HAP-1 (cell line): ENCODE measurements at regions not wholly inside any gene's neighbourhood (a gene's known extent, or its start where the extent isn't known, plus 50 kb on each side); places are given as distances from the start of the nearest gene placed in this dataset.
A peak's percentile ranks its signal among the peaks of the same experiment; 100 is the strongest.

Source experiments
- DNase-seq, 2 experiments: peaks; one replicate each; pipeline ENCODE4 v3.0.0-alpha.2; 2016 to 2020; ENCODE audit warnings: low spot score in 2 of 2
- H3K27me3 ChIP-seq: fragments of 250-450 bp; sonication (Bioruptor Pico); 2 replicates; pipeline ENCODE4 v1.5.1; 2020; ENCODE audit warnings: low read depth, mild to moderate bottlenecking, moderate library complexity
- H3K36me3 ChIP-seq: fragments of 250-450 bp; sonication (Bioruptor Pico); replicated peaks from 2 replicates; pipeline ENCODE4 v1.5.1; 2020; ENCODE audit warnings: mild to moderate bottlenecking
- H3K4me1 ChIP-seq: fragments of 250-450 bp; sonication (Bioruptor Pico); 2 replicates; pipeline ENCODE4 v1.5.1; 2020; ENCODE audit warnings: mild to moderate bottlenecking
- H3K4me3 ChIP-seq: fragments of 250-450 bp; sonication (Bioruptor Pico); 2 replicates; pipeline ENCODE4 v1.5.1; 2020; ENCODE audit warnings: mild to moderate bottlenecking, moderate library complexity
- H3K9me3 ChIP-seq: fragments of 250-450 bp; sonication (Bioruptor Pico); 2 replicates; pipeline ENCODE4 v1.5.1; 2020; ENCODE audit warnings: mild to moderate bottlenecking, moderate library complexity
- in situ Hi-C: fragments of 300-500 bp; cut with MboI; formaldehyde crosslinking; loops from 3 replicates; pipeline ENCODE4 v1.14.3; 2020; ENCODE audit warnings: low sequenced_read_pairs, inconsistent platforms, mixed read lengths

GRCh38 chr20:52098186-52098585 is 93.4 kb downstream of the ZFP64 start:
- no peak for DNase-seq
- no peaks in the 10 kb centered on the region for H3K27me3 ChIP-seq
- H3K9me3 ChIP-seq: no peaks in the 10 kb centered on the region
- H3K4me1 ChIP-seq: no peaks in the 10 kb centered on the region
- H3K4me3 ChIP-seq: no peak overlapping the region
- in situ Hi-C loops: loop anchor here (25.0 kb wide), 2 partner anchors 736 to 1111 kb away; no protein-coding TSS in a partner anchor
- no peaks in the 10 kb centered on the region for H3K36me3 ChIP-seq

GRCh38 chr20:52096117-52096516 is 95.5 kb downstream of the ZFP64 start:
- no peak overlapping the region for H3K4me3 ChIP-seq
- no peaks in the 10 kb centered on the region for H3K4me1 ChIP-seq
- no peaks in the 10 kb centered on the region for H3K27me3 ChIP-seq
- in situ Hi-C loops: loop anchor here (25.0 kb wide), 2 partner anchors 734 to 1109 kb away; no protein-coding TSS in a partner anchor
- H3K36me3 ChIP-seq: no peaks in the 10 kb centered on the region
- no peak for DNase-seq
- H3K9me3 ChIP-seq: no peaks in the 10 kb centered on the region

- no peaks in the 10 kb centered on the region for H3K27me3 ChIP-seq
- no peaks in the 10 kb centered on the region for H3K9me3 ChIP-seq
- no peaks in the 10 kb centered on the region for H3K36me3 ChIP-seq
- in situ Hi-C loops: loop anchor here (25.0 kb wide), 2 partner anchors 732 to 1107 kb away; no protein-coding TSS in a partner anchor
- no peaks in the 10 kb centered on the region for H3K4me1 ChIP-seq
- DNase-seq: no peak
- no peak overlapping the region for H3K4me3 ChIP-seq
These were observed 96.9 kb downstream of the ZFP64 start for GRCh38 chr20:52094693-52095092.

- no peak for DNase-seq
- Histone ChIP-seq H3K36me3 (no peaks in the 10 kb centered on the region), H3K9me3 (no peaks in the 10 kb centered on the region; the same call in 1 of the 2 replicates), H3K27me3 (no peaks in the 10 kb centered on the region), H3K4me1 (no peaks in the 10 kb centered on the region), H3K4me3 (no peak overlapping the region)
- in situ Hi-C loops: loop anchor here (25.0 kb wide), 2 partner anchors 731 to 1106 kb away; no protein-coding TSS in a partner anchor
These were observed 98.0 kb downstream of the ZFP64 start for GRCh38 chr20:52093575-52093974.

- DNase-seq: no peak
- Histone ChIP-seq H3K9me3 (peaks cover 7% of the 10 kb centered on the region), H3K27me3 (no peaks in the 10 kb centered on the region), H3K36me3 (no peaks in the 10 kb centered on the region), H3K4me1 (no peaks in the 10 kb centered on the region), H3K4me3 (no peak overlapping the region)
- in situ Hi-C loops: loop anchor here (25.0 kb wide), 2 partner anchors 728 to 1103 kb away; no protein-coding TSS in a partner anchor
These were observed 101.5 kb downstream of the ZFP64 start for GRCh38 chr20:52090035-52090434.

GRCh38 chr20:52087471-52087870 is 104.1 kb downstream of the ZFP64 start:
- in situ Hi-C loops: loop anchor here (25.0 kb wide), 2 partner anchors 725 to 1100 kb away; no protein-coding TSS in a partner anchor
- H3K4me3 ChIP-seq: no peak overlapping the region
- DNase-seq: no peak
- no peaks in the 10 kb centered on the region for H3K27me3 ChIP-seq
- no peaks in the 10 kb centered on the region for H3K36me3 ChIP-seq
- H3K4me1 ChIP-seq: peaks cover 3% of the 10 kb centered on the region; the same call in 1 of the 2 replicates
- H3K9me3 ChIP-seq: peaks cover 7% of the 10 kb centered on the region

- peaks cover 3% of the 10 kb centered on the region; the same call in 1 of the 2 replicates for H3K4me1 ChIP-seq
- no peak overlapping the region for H3K4me3 ChIP-seq
- no peaks in the 10 kb centered on the region for H3K36me3 ChIP-seq
- DNase-seq: no peak
- in situ Hi-C loops: loop anchor here (25.0 kb wide), 2 partner anchors 725 to 1100 kb away; no protein-coding TSS in a partner anchor
- no peaks in the 10 kb centered on the region for H3K27me3 ChIP-seq
- peaks cover 7% of the 10 kb centered on the region for H3K9me3 ChIP-seq
These were observed 104.7 kb downstream of the ZFP64 start for GRCh38 chr20:52086878-52087277.

- no peaks in the 10 kb centered on the region for H3K36me3 ChIP-seq
- H3K9me3 ChIP-seq: peaks cover 7% of the 10 kb centered on the region
- no peak for DNase-seq
- no peak overlapping the region for H3K4me3 ChIP-seq
- in situ Hi-C loops: loop anchor here (5.0 to 25.0 kb wide), 3 partner anchors 447 to 1097 kb away; no protein-coding TSS in a partner anchor
- no peaks in the 10 kb centered on the region for H3K27me3 ChIP-seq
- peaks cover 3% of the 10 kb centered on the region; the same call in 1 of the 2 replicates for H3K4me1 ChIP-seq
These were observed 106.9 kb downstream of the ZFP64 start for GRCh38 chr20:52084727-52085126.

- DNase-seq: peak; percentile 76 to 84
- no peak overlapping the region for H3K4me3 ChIP-seq
- H3K4me1 ChIP-seq: peaks cover 3% of the 10 kb centered on the region; the same call in 1 of the 2 replicates
- in situ Hi-C loops: loop anchor here (5.0 to 25.0 kb wide), 3 partner anchors 446 to 1096 kb away; no protein-coding TSS in a partner anchor
- no peaks in the 10 kb centered on the region for H3K27me3 ChIP-seq
- H3K9me3 ChIP-seq: peaks cover 7% of the 10 kb centered on the region
- H3K36me3 ChIP-seq: no peaks in the 10 kb centered on the region
These were observed 107.8 kb downstream of the ZFP64 start for GRCh38 chr20:52083627-52084232.

- H3K9me3 ChIP-seq: peaks cover 7% of the 10 kb centered on the region
- no peaks in the 10 kb centered on the region for H3K27me3 ChIP-seq
- DNase-seq: no peak
- in situ Hi-C loops: loop anchor here (5.0 to 25.0 kb wide), 3 partner anchors 445 to 1095 kb away; no protein-coding TSS in a partner anchor
- H3K4me1 ChIP-seq: peaks cover 3% of the 10 kb centered on the region; the same call in 1 of the 2 replicates
- H3K4me3 ChIP-seq: no peak overlapping the region
- H3K36me3 ChIP-seq: no peaks in the 10 kb centered on the region
These were observed 109.0 kb downstream of the ZFP64 start for GRCh38 chr20:52082612-52083011.

- in situ Hi-C loops: loop anchor here (5.0 to 25.0 kb wide), 3 partner anchors 444 to 1094 kb away; no protein-coding TSS in a partner anchor
- H3K36me3 ChIP-seq: no peaks in the 10 kb centered on the region
- peaks cover 3% of the 10 kb centered on the region; the same call in 1 of the 2 replicates for H3K4me1 ChIP-seq
- no peak overlapping the region for H3K4me3 ChIP-seq
- DNase-seq: no peak
- no peaks in the 10 kb centered on the region for H3K27me3 ChIP-seq
- peaks cover 2% of the 10 kb centered on the region for H3K9me3 ChIP-seq
These were observed 109.8 kb downstream of the ZFP64 start for GRCh38 chr20:52081791-52082190.

GRCh38 chr20:52081066-52081465 is 110.5 kb downstream of the ZFP64 start:
- no peak overlapping the region for H3K4me3 ChIP-seq
- H3K9me3 ChIP-seq: no peaks in the 10 kb centered on the region
- no peak for DNase-seq
- in situ Hi-C loops: loop anchor here (5.0 to 25.0 kb wide), 3 partner anchors 444 to 1094 kb away; no protein-coding TSS in a partner anchor
- H3K27me3 ChIP-seq: no peaks in the 10 kb centered on the region
- peaks cover 3% of the 10 kb centered on the region; the same call in 1 of the 2 replicates for H3K4me1 ChIP-seq
- no peaks in the 10 kb centered on the region for H3K36me3 ChIP-seq

GRCh38 chr20:52078289-52078688 is 113.3 kb downstream of the ZFP64 start:
- Histone ChIP-seq H3K36me3 (no peaks in the 10 kb centered on the region), H3K4me1 (peaks cover under 1% of the 10 kb centered on the region; the same call in 1 of the 2 replicates), H3K9me3 (no peaks in the 10 kb centered on the region), H3K27me3 (no peaks in the 10 kb centered on the region), H3K4me3 (no peak overlapping the region)
- no peak for DNase-seq
- in situ Hi-C loops: loop anchor here (25.0 kb wide), 2 partner anchors 716 to 1091 kb away; no protein-coding TSS in a partner anchor

- in situ Hi-C loops: loop anchor here (25.0 kb wide), 2 partner anchors 714 to 1089 kb away; no protein-coding TSS in a partner anchor
- H3K4me1 ChIP-seq: no peaks in the 10 kb centered on the region
- no peaks in the 10 kb centered on the region for H3K36me3 ChIP-seq
- H3K27me3 ChIP-seq: no peaks in the 10 kb centered on the region
- DNase-seq: no peak
- H3K4me3 ChIP-seq: no peak overlapping the region
- no peaks in the 10 kb centered on the region for H3K9me3 ChIP-seq
These were observed 115.4 kb downstream of the ZFP64 start for GRCh38 chr20:52076164-52076563.
